ENCODE measurements at regions not wholly inside any gene's neighbourhood (a gene's known extent, or its start where the extent isn't known, plus 50 kb on each side); places are given as distances from the start of the nearest gene placed in this dataset.
A peak's percentile ranks its signal among the peaks of the same experiment; 100 is the strongest.

DNA sequence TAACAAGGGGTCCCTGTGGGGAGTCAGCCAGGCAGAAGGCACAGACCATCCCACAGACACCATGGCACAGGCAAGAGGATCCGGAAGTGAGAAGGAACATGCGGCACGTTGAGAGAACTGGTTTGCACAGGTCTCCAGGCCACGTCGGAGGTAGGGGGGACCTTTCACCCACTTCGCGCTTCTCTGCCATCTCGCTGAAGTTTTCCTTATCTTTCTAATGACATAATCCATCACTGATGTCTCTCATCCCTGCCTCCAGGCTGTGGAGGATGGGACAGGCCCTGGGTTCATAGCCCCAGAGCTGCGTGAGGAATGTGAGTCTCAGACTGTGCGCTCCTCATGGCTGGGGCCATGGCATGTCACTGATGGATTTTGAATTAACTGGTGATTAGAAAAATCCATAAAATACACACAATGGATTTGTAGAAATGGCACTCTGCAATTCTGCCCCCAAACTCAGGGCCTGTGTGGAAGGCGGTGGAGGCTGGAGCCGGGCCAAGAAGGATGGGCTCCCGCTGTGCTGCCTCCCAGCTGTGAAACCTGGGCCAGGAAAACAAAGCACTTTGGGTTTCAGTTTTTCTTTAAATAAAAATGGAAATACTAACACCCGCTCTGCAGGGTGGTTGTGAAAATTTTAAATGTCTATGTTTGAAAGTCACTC lies 113.3 kb upstream of the ALKAL2 start:
- no peak overlapping the region for H2BK15ac ChIP-seq (ENCODE audit: low read length)
- peaks cover 0 to 1% of the 10 kb centered on the region in 2 experiments for H4K20me1 ChIP-seq (replicated peaks in 1 of 2; ENCODE audit: control insufficient read depth in 1 of 2, insufficient read depth in 2 of 2, low read length in 2 of 2)
- H4K8ac ChIP-seq (ENCODE audit: extremely low read depth, insufficient read depth, low read length) = no peak overlapping the region; the same call in 1 of the 2 replicates
- H2BK12ac ChIP-seq (ENCODE audit: low read depth, low read length) = 0 out of 2 replicates have a peak overlapping the region, but pooled peaks have one; percentile 17
- H3K18ac ChIP-seq (ENCODE audit: extremely low read depth, low read length) = 0 out of 2 replicates have a peak overlapping the region, but pooled peaks have one; percentile 32
- no peak overlapping the region for H2AK5ac ChIP-seq (ENCODE audit: low read depth, low read length)
- TF ChIP-seq POLR2A (IDR thresholded peaks at IDR 0.05; ENCODE audit: control extremely low read depth in 1 of 2, low read depth in 2 of 2, low read length in 2 of 2) (no peak), NANOG (IDR thresholded peaks at IDR 0.05; ENCODE audit: insufficient read depth, low read depth, low read length, poor library complexity, severe bottlenecking) (no peak), CEBPB (IDR thresholded peaks at IDR 0.05; ENCODE audit: low read depth, low read length) (no peak)
- TF ChIP-seq, protein P1, sequence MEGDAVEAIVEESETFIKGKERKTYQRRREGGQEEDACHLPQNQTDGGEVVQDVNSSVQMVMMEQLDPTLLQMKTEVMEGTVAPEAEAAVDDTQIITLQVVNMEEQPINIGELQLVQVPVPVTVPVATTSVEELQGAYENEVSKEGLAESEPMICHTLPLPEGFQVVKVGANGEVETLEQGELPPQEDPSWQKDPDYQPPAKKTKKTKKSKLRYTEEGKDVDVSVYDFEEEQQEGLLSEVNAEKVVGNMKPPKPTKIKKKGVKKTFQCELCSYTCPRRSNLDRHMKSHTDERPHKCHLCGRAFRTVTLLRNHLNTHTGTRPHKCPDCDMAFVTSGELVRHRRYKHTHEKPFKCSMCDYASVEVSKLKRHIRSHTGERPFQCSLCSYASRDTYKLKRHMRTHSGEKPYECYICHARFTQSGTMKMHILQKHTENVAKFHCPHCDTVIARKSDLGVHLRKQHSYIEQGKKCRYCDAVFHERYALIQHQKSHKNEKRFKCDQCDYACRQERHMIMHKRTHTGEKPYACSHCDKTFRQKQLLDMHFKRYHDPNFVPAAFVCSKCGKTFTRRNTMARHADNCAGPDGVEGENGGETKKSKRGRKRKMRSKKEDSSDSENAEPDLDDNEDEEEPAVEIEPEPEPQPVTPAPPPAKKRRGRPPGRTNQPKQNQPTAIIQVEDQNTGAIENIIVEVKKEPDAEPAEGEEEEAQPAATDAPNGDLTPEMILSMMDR (IDR thresholded peaks at IDR 0.05; ENCODE audit: control extremely low read depth in 1 of 3, insufficient read depth in 1 of 3, low read depth in 1 of 3, low read length in 3 of 3) = no peak
- peaks cover 0 to 6% (median 2%) of the 10 kb centered on the region in 4 experiments; a peak in 4 of 7 replicates for H3K4me1 ChIP-seq (replicated peaks in 1 of 4; ENCODE audit: control insufficient read depth in 3 of 4, insufficient read depth in 4 of 4, low read length in 3 of 4)
- no peak overlapping the region for H3K56ac ChIP-seq (replicated peaks; ENCODE audit: insufficient read length, low read depth, low read length)
- no peak overlapping the region for H2BK20ac ChIP-seq (ENCODE audit: low read length)
- ChIA-PET POLR2A (ENCODE audit: partially characterized antibody) (no interaction called here), CTCF (ENCODE audit: partially characterized antibody) (no interaction called here)
- WGBS, 2 experiments (ENCODE audit: extremely low coverage in 1 of 2, insufficient coverage in 1 of 2, insufficient read length in 1 of 2, insufficient replicate concordance in 2 of 2, low coverage in 1 of 2, low lambda C conversion rate in 2 of 2, missing lambda C conversion rate in 1 of 2) = 79% methylated on average over 14 of the region's 14 CpGs; no CpG with 5 or more reads in 1 of the 2 experiments
- H3K9me3 ChIP-seq (ENCODE audit: insufficient read depth in 2 of 2, low read depth in 1 of 2, low read length in 1 of 2) = peaks cover 2 to 3% of the 10 kb centered on the region in 2 experiments; a peak in 1 of 4 replicates
- H3K4me2 ChIP-seq (ENCODE audit: insufficient read depth in 1 of 2, low read depth in 2 of 2, low read length in 2 of 2) = no peak overlapping the region
- no peak overlapping the region for H2BK5ac ChIP-seq (ENCODE audit: low read depth, low read length)
- H2BK120ac ChIP-seq (replicated peaks; ENCODE audit: low read depth, low read length) = no peak overlapping the region
- H4K5ac ChIP-seq (ENCODE audit: insufficient read length, low read depth, low read length) = no peak overlapping the region
- H3K79me2 ChIP-seq (ENCODE audit: control insufficient read depth in 1 of 2, insufficient read depth in 2 of 2, low read length in 2 of 2) = no peaks in the 10 kb centered on the region
- H3K23ac ChIP-seq (ENCODE audit: insufficient read length) = no peak overlapping the region
- H3K4ac ChIP-seq (replicated peaks; ENCODE audit: insufficient read length, low read depth, low read length) = peak overlapping the region; percentile 66
- no peak for FAIRE-seq
- H3K27ac ChIP-seq (ENCODE audit: low read depth, low read length) = no peak overlapping the region
- no peaks in the 10 kb centered on the region for H3K23me2 ChIP-seq (ENCODE audit: low read depth, low read length)
- H2AFZ ChIP-seq (ENCODE audit: low read length) = no peak overlapping the region
- H3K9ac ChIP-seq (replicated peaks in 1 of 4; ENCODE audit: extremely low read depth in 1 of 4, low read depth in 3 of 4, low read length in 3 of 4) = 0 out of 7 replicates have a peak overlapping the region, but pooled peaks of 1 of the 4 experiments have one; percentile 5
- DNase-seq (ENCODE audit: low read depth in 1 of 2, low spot score in 2 of 2) = peak in 1 of 2 experiments; percentile 46
- no peak overlapping the region for H4K91ac ChIP-seq (replicated peaks; ENCODE audit: insufficient read length, low read length)
- H3K79me1 ChIP-seq (ENCODE audit: low read depth, low read length) = no peaks in the 10 kb centered on the region
- no peaks in the 10 kb centered on the region for H3K27me3 ChIP-seq (replicated peaks in 1 of 4; ENCODE audit: control insufficient read depth in 3 of 4, extremely low read depth in 1 of 4, insufficient read depth in 3 of 4, low read length in 3 of 4)
- H3K14ac ChIP-seq (ENCODE audit: insufficient read length) = no peak overlapping the region
- H3K36me3 ChIP-seq (ENCODE audit: control insufficient read depth in 2 of 4, insufficient read depth in 4 of 4, low read length in 3 of 4) = no peaks in the 10 kb centered on the region
- no peak overlapping the region for H3K4me3 ChIP-seq (ENCODE audit: extremely low read depth in 1 of 4, insufficient read depth in 2 of 4, low read depth in 3 of 4, low read length in 4 of 4)
